H1 (cell line): ENCODE measurements at regions not wholly inside any gene's neighbourhood (a gene's known extent, or its start where the extent isn't known, plus 50 kb on each side); places are given as distances from the start of the nearest gene placed in this dataset.

Experiments
- CTCF ChIA-PET: fragments of 300-600 bp; sonication (Branson Sonifier 250); formaldehyde crosslinking; loops from one replicate; lab custom pipeline; 2021; ENCODE audit not compliant: partially characterized antibody; lab: Charles Lee
- POLR2A ChIA-PET: fragments of 300-600 bp; sonication (Branson Sonifier 250); formaldehyde crosslinking; loops from one replicate; lab custom pipeline; 2021; ENCODE audit warnings: inconsistent platforms; ENCODE audit not compliant: partially characterized antibody; lab: Charles Lee
- DNase-seq, 2 experiments: peaks; one replicate each; pipeline versions ENCODE4 v3.0.0 to v3.0.0-alpha.2; 2010 to 2022; ENCODE audit warnings: low spot score in 2 of 2, low read depth in 1 of 2, mixed read lengths in 1 of 2
- FAIRE-seq: peaks from 2 replicates; lab custom pipeline; 2011; peaks lifted over from hg19 to GRCh38; lab: Jason Lieb, UNC
- H2AFZ ChIP-seq: 2 replicates; pipeline ENCODE4 v1.8.1; 2012; ENCODE audit warnings: low read length, inconsistent platforms
- H2AK5ac ChIP-seq: 2 replicates; pipeline ENCODE4 v1.6.1; 2013; ENCODE audit warnings: low read depth, low read length
- H2BK120ac ChIP-seq: replicated peaks from 2 replicates; pipeline ENCODE3; 2013; ENCODE audit warnings: low read depth, low read length, inconsistent platforms
- H2BK12ac ChIP-seq: 2 replicates; pipeline ENCODE4 v1.6.1; 2013; ENCODE audit warnings: low read depth, low read length
- H2BK15ac ChIP-seq: 2 replicates; pipeline ENCODE4 v1.6.1; 2013; ENCODE audit warnings: low read length
- H2BK20ac ChIP-seq: 2 replicates; pipeline ENCODE4 v1.6.1; 2013; ENCODE audit warnings: low read length
- H2BK5ac ChIP-seq: 2 replicates; pipeline ENCODE4 v1.6.1; 2013; ENCODE audit warnings: low read depth, low read length
- H3K14ac ChIP-seq: 2 replicates; pipeline ENCODE4 v1.6.1; 2013; ENCODE audit warnings: inconsistent platforms; ENCODE audit not compliant: insufficient read length
- H3K18ac ChIP-seq: 2 replicates; pipeline ENCODE4 v1.6.1; 2013; ENCODE audit warnings: low read length; ENCODE audit errors: extremely low read depth
- H3K23ac ChIP-seq: 2 replicates; pipeline ENCODE4 v1.6.1; 2013; ENCODE audit warnings: inconsistent platforms; ENCODE audit not compliant: insufficient read length
- H3K23me2 ChIP-seq: 2 replicates; pipeline ENCODE4 v1.6.1; 2013; ENCODE audit warnings: low read depth, low read length
- H3K27ac ChIP-seq: 2 replicates; pipeline ENCODE4 v1.6.1; 2011; ENCODE audit warnings: low read depth, low read length, inconsistent platforms
- H3K27me3 ChIP-seq, 4 experiments: replicated peaks in 1 of 4; 1 replicate in 1 of 4; 2 replicates in 3 of 4; pipeline versions ENCODE4 v1.6.1 to v1.8.1; 2011 to 2013; ENCODE audit warnings: low read length in 3 of 4, mild to moderate bottlenecking in 3 of 4, inconsistent platforms in 2 of 4, mixed read lengths in 2 of 4, moderate library complexity in 1 of 4; ENCODE audit not compliant: control insufficient read depth in 3 of 4, insufficient read depth in 3 of 4; ENCODE audit errors: extremely low read depth in 1 of 4
- H3K36me3 ChIP-seq, 4 experiments: 2 replicates each; pipeline versions ENCODE4 v1.6.1 to v1.8.1; 2011 to 2013; ENCODE audit warnings: mild to moderate bottlenecking in 4 of 4, low read length in 3 of 4, moderate library complexity in 2 of 4, control low read depth in 1 of 4, inconsistent platforms in 1 of 4; ENCODE audit not compliant: insufficient read depth in 4 of 4, control insufficient read depth in 2 of 4
- H3K4ac ChIP-seq: replicated peaks from 2 replicates; pipeline ENCODE3; 2013; ENCODE audit warnings: low read length, low read depth, mixed read lengths, inconsistent platforms; ENCODE audit not compliant: insufficient read length
- H3K4me1 ChIP-seq, 4 experiments: replicated peaks in 1 of 4; 1 replicate in 1 of 4; 2 replicates in 3 of 4; pipeline versions ENCODE4 v1.6.1 to v1.8.1; 2011 to 2013; ENCODE audit warnings: low read length in 3 of 4, inconsistent platforms in 2 of 4, mixed read lengths in 1 of 4; ENCODE audit not compliant: insufficient read depth in 4 of 4, control insufficient read depth in 3 of 4
- H3K4me2 ChIP-seq, 2 experiments: 2 replicates each; pipeline versions ENCODE4 v1.6.1 to v1.8.1; 2011 to 2013; ENCODE audit warnings: low read depth in 2 of 2, low read length in 2 of 2, control low read depth in 1 of 2, inconsistent platforms in 1 of 2, mild to moderate bottlenecking in 1 of 2; ENCODE audit not compliant: insufficient read depth in 1 of 2
- H3K4me3 ChIP-seq, 4 experiments: fragments of 200-600, 300-600 bp in 1 of 4; sonication (generic), shearing (Covaris generic), sonication (Bioruptor Twin) in 1 of 4; 2 replicates each; pipeline versions ENCODE4 v1.5.1 to v1.8.1; 2011 to 2016; ENCODE audit warnings: low read length in 4 of 4, low read depth in 3 of 4, control low read depth in 2 of 4, inconsistent platforms in 2 of 4, mild to moderate bottlenecking in 2 of 4, mixed read lengths in 1 of 4, moderate library complexity in 1 of 4; ENCODE audit not compliant: insufficient read depth in 2 of 4; ENCODE audit errors: extremely low read depth in 1 of 4
- H3K56ac ChIP-seq: replicated peaks from 2 replicates; pipeline ENCODE3; 2013; ENCODE audit warnings: low read depth, mild to moderate bottlenecking, mixed read lengths, low read length, inconsistent platforms; ENCODE audit not compliant: insufficient read length
- H3K79me1 ChIP-seq: 2 replicates; pipeline ENCODE4 v1.6.1; 2013; ENCODE audit warnings: low read depth, low read length, control low read depth
- H3K79me2 ChIP-seq, 2 experiments: 2 replicates each; pipeline versions ENCODE4 v1.6.1 to v1.8.1; 2012 to 2013; ENCODE audit warnings: low read length in 2 of 2, mild to moderate bottlenecking in 2 of 2, inconsistent platforms in 1 of 2; ENCODE audit not compliant: insufficient read depth in 2 of 2, control insufficient read depth in 1 of 2
- H3K9ac ChIP-seq, 4 experiments: replicated peaks in 1 of 4; 1 replicate in 1 of 4; 2 replicates in 3 of 4; pipeline versions ENCODE4 v1.6.1 to v1.8.1; 2011 to 2013; ENCODE audit warnings: low read depth in 3 of 4, low read length in 3 of 4, control low read depth in 2 of 4, mild to moderate bottlenecking in 2 of 4, moderate library complexity in 2 of 4, inconsistent platforms in 1 of 4; ENCODE audit errors: extremely low read depth in 1 of 4
- H3K9me3 ChIP-seq, 2 experiments: 2 replicates each; pipeline versions ENCODE4 v1.6.1 to v1.8.1; 2012 to 2013; ENCODE audit warnings: mild to moderate bottlenecking in 2 of 2, moderate library complexity in 2 of 2, control low read depth in 1 of 2, inconsistent platforms in 1 of 2, low read depth in 1 of 2, low read length in 1 of 2, mixed read lengths in 1 of 2; ENCODE audit not compliant: insufficient read depth in 2 of 2
- H4K20me1 ChIP-seq, 2 experiments: replicated peaks in 1 of 2; 2 replicates each; pipeline versions ENCODE3 to v1.8.1; 2011 to 2013; ENCODE audit warnings: inconsistent platforms in 2 of 2, low read length in 2 of 2, mild to moderate bottlenecking in 1 of 2; ENCODE audit not compliant: insufficient read depth in 2 of 2, control insufficient read depth in 1 of 2
- H4K5ac ChIP-seq: 2 replicates; pipeline ENCODE4 v1.6.1; 2013; ENCODE audit warnings: low read length, low read depth, mixed read lengths, inconsistent platforms; ENCODE audit not compliant: insufficient read length
- H4K8ac ChIP-seq: 2 replicates; pipeline ENCODE4 v1.8.0; 2013; ENCODE audit warnings: mild to moderate bottlenecking, moderate library complexity, low read length, inconsistent platforms; ENCODE audit not compliant: insufficient read depth; ENCODE audit errors: extremely low read depth
- H4K91ac ChIP-seq: replicated peaks from 2 replicates; pipeline ENCODE3; 2013; ENCODE audit warnings: low read length, mixed read lengths, inconsistent platforms; ENCODE audit not compliant: insufficient read length
- BACH1 ChIP-seq: IDR thresholded peaks from 2 replicates; pipeline ENCODE4 v1.6.1; 2012; ENCODE audit warnings: low read length, improper control_type of control experiment
- CTBP2 ChIP-seq: IDR thresholded peaks from 2 replicates; pipeline ENCODE4 v1.7.0; 2011; ENCODE audit warnings: borderline replicate concordance, mild to moderate bottlenecking, moderate library complexity, mixed read lengths, low read length; ENCODE audit not compliant: insufficient read depth, insufficient read length
- FOSL1 ChIP-seq: IDR thresholded peaks from 2 replicates; pipeline ENCODE4 v1.6.1; 2011; ENCODE audit warnings: mild to moderate bottlenecking, low read depth, low read length, moderate library complexity; ENCODE audit not compliant: insufficient read depth
- POLR2A ChIP-seq, 2 experiments: IDR thresholded peaks; 1 replicate in 1 of 2; 2 replicates in 1 of 2; pipeline ENCODE4 v1.6.1; 2011; ENCODE audit warnings: low read depth in 2 of 2, low read length in 2 of 2, mild to moderate bottlenecking in 2 of 2; ENCODE audit errors: control extremely low read depth in 1 of 2
- POU5F1 ChIP-seq: IDR thresholded peaks from 2 replicates; pipeline ENCODE4 v1.6.1; 2011; ENCODE audit warnings: low read depth, mild to moderate bottlenecking, low read length, moderate library complexity
- WGBS, 2 experiments: shearing (Covaris generic) in 1 of 2; methylation state at CpG; one replicate each; pipeline versions ENCODE4 v1.1.6 to v1.1.7; 2013 to 2015; ENCODE audit warnings: low lambda C conversion rate in 2 of 2, mixed read lengths in 2 of 2, inconsistent platforms in 1 of 2, low coverage in 1 of 2, missing lambda C conversion rate in 1 of 2; ENCODE audit not compliant: insufficient replicate concordance in 2 of 2, insufficient coverage in 1 of 2, insufficient read length in 1 of 2; ENCODE audit errors: extremely low coverage in 1 of 2, missing lambda C conversion rate in 1 of 2; 5-methylcytosine and 5-hydroxymethylcytosine counted together
- TF ChIP-seq, protein P1 (sequence below): IDR thresholded peaks from 2 replicates; pipeline ENCODE4 v1.6.1; 2011; ENCODE audit warnings: low read depth, mild to moderate bottlenecking, low read length; ENCODE audit not compliant: insufficient read depth

DNA sequence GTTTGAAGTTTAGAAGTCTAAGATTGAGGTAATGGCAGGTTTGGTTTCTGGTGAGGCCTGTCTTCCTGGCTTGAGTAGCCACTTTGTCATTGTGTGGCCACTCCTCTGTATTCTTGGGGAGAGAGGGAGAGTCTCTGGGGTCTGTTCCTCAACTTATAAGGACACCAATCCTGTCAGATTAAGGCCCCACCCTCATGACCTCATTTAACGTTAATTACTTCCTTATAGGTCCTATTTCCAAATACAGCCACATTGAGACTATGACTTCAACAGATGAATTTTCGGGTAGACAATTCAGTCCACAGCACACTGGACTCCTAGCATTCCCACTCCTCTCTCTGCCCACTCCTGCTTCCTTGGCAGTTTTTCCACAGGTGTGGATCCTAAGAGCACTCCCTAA, 350.8 kb upstream of the CASK start:
- WGBS, 2 experiments, result 100% methylated on average over 2 of the region's 2 CpGs; no CpG with 5 or more reads in 1 of the 2 experiments

More for the DNA sequence above, 350.8 kb upstream of the CASK start:
- ChIA-PET POLR2A (no interaction called here), CTCF (no interaction called here)
- TF ChIP-seq CTBP2 (no peak), FOSL1 (no peak), POU5F1 (no peak), BACH1 (no peak), POLR2A (IDR thresholded peaks at IDR 0.05; ENCODE audit: control extremely low read depth in 1 of 2, low read depth in 2 of 2, low read length in 2 of 2) (no peak)
- TF ChIP-seq, protein P1, sequence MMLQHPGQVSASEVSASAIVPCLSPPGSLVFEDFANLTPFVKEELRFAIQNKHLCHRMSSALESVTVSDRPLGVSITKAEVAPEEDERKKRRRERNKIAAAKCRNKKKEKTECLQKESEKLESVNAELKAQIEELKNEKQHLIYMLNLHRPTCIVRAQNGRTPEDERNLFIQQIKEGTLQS, result no peak
- Histone ChIP-seq H4K91ac (no peak overlapping the region), H2BK15ac (no peak overlapping the region), H3K9ac (no peak overlapping the region), H3K27ac (no peak overlapping the region), H4K5ac (no peak overlapping the region), H2BK5ac (no peak overlapping the region), H3K23ac (no peak overlapping the region), H3K18ac (no peak overlapping the region), H4K20me1 (no peaks in the 10 kb centered on the region), H3K4me3 (no peak overlapping the region), H3K4ac (no peak overlapping the region), H3K36me3 (no peaks in the 10 kb centered on the region), H2BK20ac (no peak overlapping the region), H3K79me2 (no peaks in the 10 kb centered on the region), H3K14ac (no peak overlapping the region), H3K56ac (no peak overlapping the region), H4K8ac (no peak overlapping the region), H3K4me2 (no peak overlapping the region), H3K79me1 (no peaks in the 10 kb centered on the region), H3K9me3 (no peaks in the 10 kb centered on the region), H3K23me2 (no peaks in the 10 kb centered on the region), H2AFZ (no peak overlapping the region), H2BK12ac (no peak overlapping the region), H2AK5ac (no peak overlapping the region), H2BK120ac (no peak overlapping the region), H3K4me1 (no peaks in the 10 kb centered on the region), H3K27me3 (no peaks in the 10 kb centered on the region)
- DNase-seq (no peak), FAIRE-seq (no peak)
